Adrenal gland (tissue), 9 donors: ENCODE measurements at regions not wholly inside any gene's neighbourhood (a gene's known extent, or its start where the extent isn't known, plus 50 kb on each side); places are given as distances from the start of the nearest gene placed in this dataset.

Experiments used
- DNase-seq, 7 donors: peaks; one replicate each; pipeline ENCODE4 v3.0.0-alpha.2; 2019 to 2020
- H3K27ac ChIP-seq, 5 donors: fragments of 200-600 bp; sonication (generic) in 4 of 5; 1 replicate in 3 of 5; 2 replicates in 2 of 5; pipeline versions ENCODE4 v1.5.1 to v1.8.0; 2016 to 2020; ENCODE audit warnings: mild to moderate bottlenecking in 1 of 5
- H3K27me3 ChIP-seq: fragments of 200-600 bp; 2 replicates; pipeline ENCODE4 v1.8.0; 2021
- H3K36me3 ChIP-seq, 2 donors: fragments of 200-600 bp; replicated peaks in 1 of 2; 1 replicate in 1 of 2; 2 replicates in 1 of 2; pipeline versions ENCODE4 v1.5.1 to v1.8.0; 2018 to 2022
- H3K4me1 ChIP-seq, 2 donors: fragments of 200-600 bp; replicated peaks in 1 of 2; 1 replicate in 1 of 2; 2 replicates in 1 of 2; pipeline versions ENCODE4 v1.5.1 to v1.8.0; 2018 to 2021
- H3K4me3 ChIP-seq, 4 donors: fragments of 200-600 bp; sonication (generic) in 3 of 4; one replicate each; pipeline ENCODE4 v1.5.1; 2016 to 2018
- H3K9me3 ChIP-seq, 3 donors: fragments of 200-600 bp; sonication (generic) in 1 of 3; replicated peaks in 1 of 3; 1 replicate in 2 of 3; 2 replicates in 1 of 3; pipeline versions ENCODE4 v1.5.1 to v1.8.0; 2016 to 2021
- POLR2A ChIP-seq, 2 donors: fragments of 450-650 bp; IDR thresholded peaks; one replicate each; pipeline ENCODE4 v1.6.1; 2017; ENCODE audit warnings: antibody characterized with exemption in 2 of 2, mild to moderate bottlenecking in 2 of 2, moderate library complexity in 1 of 2
- WGBS, 4 donors: extraction: QIAGEN DNeasy Blood & Tissue Kit in 2 of 4; methylation state at CpG; one replicate each; pipeline versions ENCODE4 v1.1.5 to v1.1.7; 2013 to 2017; 5-methylcytosine and 5-hydroxymethylcytosine counted together
- intact Hi-C, 2 donors: fragments of 100-400 bp; cut with DNase I; formaldehyde crosslinking; loops; one replicate each; pipeline versions ENCODE4 v1.14.1 to v1.15.0; 2022 to 2023
- TF ChIP-seq, protein P1 (sequence below), 6 experiments: fragments of 450-650 bp in 4 of 6; fragments of 200-600 bp in 2 of 6; sonication (generic) in 1 of 6; IDR thresholded peaks; 1 replicate in 5 of 6; 2 replicates in 1 of 6; pipeline versions ENCODE4 v1.5.1 to v1.8.0; 2016 to 2021; ENCODE audit warnings: antibody characterized with exemption in 6 of 6, mild to moderate bottlenecking in 2 of 6, moderate library complexity in 1 of 6
- donor health status: healthy with polysubstance abuse.
- donor health status: Bipolar disorder and iron deficiency.
- donor health status: DM: yes; HTN: yes; CAD: no.
- donor health status: DM: no; HTN: no; CAD: no.
- donor health status: DM: no; HTN: no; CAD: no.

GRCh38 chr18:61164321-61164720 lies 168.9 kb upstream of the CDH20 start:
- intact Hi-C loops, result no loop called here
- H3K9me3 ChIP-seq, result no peaks in the 10 kb centered on the region
- WGBS, 4 donors, result 45 to 87% (median 52%) methylated on average over 1 of the region's 1 CpG
- DNase-seq, result no peak
- H3K27me3 ChIP-seq, result no peaks in the 10 kb centered on the region
- TF ChIP-seq, protein P1, sequence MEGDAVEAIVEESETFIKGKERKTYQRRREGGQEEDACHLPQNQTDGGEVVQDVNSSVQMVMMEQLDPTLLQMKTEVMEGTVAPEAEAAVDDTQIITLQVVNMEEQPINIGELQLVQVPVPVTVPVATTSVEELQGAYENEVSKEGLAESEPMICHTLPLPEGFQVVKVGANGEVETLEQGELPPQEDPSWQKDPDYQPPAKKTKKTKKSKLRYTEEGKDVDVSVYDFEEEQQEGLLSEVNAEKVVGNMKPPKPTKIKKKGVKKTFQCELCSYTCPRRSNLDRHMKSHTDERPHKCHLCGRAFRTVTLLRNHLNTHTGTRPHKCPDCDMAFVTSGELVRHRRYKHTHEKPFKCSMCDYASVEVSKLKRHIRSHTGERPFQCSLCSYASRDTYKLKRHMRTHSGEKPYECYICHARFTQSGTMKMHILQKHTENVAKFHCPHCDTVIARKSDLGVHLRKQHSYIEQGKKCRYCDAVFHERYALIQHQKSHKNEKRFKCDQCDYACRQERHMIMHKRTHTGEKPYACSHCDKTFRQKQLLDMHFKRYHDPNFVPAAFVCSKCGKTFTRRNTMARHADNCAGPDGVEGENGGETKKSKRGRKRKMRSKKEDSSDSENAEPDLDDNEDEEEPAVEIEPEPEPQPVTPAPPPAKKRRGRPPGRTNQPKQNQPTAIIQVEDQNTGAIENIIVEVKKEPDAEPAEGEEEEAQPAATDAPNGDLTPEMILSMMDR (IDR thresholded peaks at IDR 0.05), result no peak
- TF ChIP-seq POLR2A (IDR thresholded peaks at IDR 0.05), result no peak
- H3K36me3 ChIP-seq, result no peaks in the 10 kb centered on the region
- no peaks in the 10 kb centered on the region for H3K4me1 ChIP-seq
- no peak overlapping the region for H3K4me3 ChIP-seq
- H3K27ac ChIP-seq, result no peak overlapping the region

DNA sequence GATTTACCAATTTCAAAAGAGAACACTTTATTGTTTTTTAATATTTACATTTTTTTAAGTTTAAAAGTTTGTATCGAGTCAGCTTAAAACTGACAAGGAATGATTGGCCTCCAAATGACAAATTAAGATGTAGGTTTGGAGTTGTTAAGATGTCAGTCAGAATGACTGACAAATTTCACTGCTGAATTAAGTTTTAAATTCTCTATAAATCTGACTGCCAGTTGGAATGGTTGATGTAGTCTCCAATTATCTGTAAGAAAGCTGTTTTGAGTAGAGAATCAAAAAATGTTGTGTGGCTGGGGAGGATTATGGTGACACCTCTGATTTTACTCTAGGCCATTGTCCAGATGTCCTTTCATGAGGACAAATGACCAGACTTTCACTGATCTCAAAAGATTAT lies 165.3 kb upstream of the CDH20 start:
- Histone ChIP-seq H3K9me3 (no peaks in the 10 kb centered on the region), H3K27ac (no peak overlapping the region), H3K4me1 (no peaks in the 10 kb centered on the region), H3K27me3 (no peaks in the 10 kb centered on the region), H3K36me3 (no peaks in the 10 kb centered on the region), H3K4me3 (no peak overlapping the region)
- DNase-seq, result no peak
- intact Hi-C loops, result no loop called here
- no peak for TF ChIP-seq POLR2A (IDR thresholded peaks at IDR 0.05)
- TF ChIP-seq, protein P1 (IDR thresholded peaks at IDR 0.05), result no peak
- 65 to 84% (median 74%) methylated on average over 1 of the region's 1 CpG for WGBS, 4 donors

- Histone ChIP-seq H3K9me3 (no peaks in the 10 kb centered on the region), H3K27me3 (no peaks in the 10 kb centered on the region), H3K36me3 (no peaks in the 10 kb centered on the region), H3K4me1 (no peaks in the 10 kb centered on the region), H3K4me3 (no peak overlapping the region), H3K27ac (no peak overlapping the region)
- intact Hi-C loops, result no loop called here
- WGBS, 4 donors, result 66 to 79% (median 72%) methylated on average over 4 of the region's 4 CpGs
- TF ChIP-seq, protein P1 (IDR thresholded peaks at IDR 0.05), result no peak
- TF ChIP-seq POLR2A (IDR thresholded peaks at IDR 0.05), result no peak
- no peak for DNase-seq
Measured at GRCh38 chr18:61169386-61169785, 163.8 kb upstream of the CDH20 start.

DNA sequence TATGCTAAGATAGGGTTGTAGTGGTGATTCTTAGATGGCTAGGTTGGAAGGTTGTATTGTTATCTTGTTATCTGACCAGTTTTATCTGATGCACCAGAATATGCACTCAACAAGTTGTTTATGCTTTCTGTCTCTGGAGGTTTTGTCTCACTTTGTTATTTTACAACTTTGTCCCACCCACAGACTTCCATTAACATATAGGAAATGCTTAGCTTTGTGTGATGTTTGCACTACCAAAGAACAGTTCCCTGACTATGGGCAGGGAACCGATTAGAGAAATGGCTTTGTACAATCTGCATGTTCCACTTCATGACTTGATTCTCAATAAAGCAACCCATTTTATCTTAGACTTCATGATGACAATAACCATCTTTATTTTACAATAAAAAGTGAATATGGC lies 160.6 kb upstream of the CDH20 start:
- DNase-seq, result no peak
- no peaks in the 10 kb centered on the region for H3K27me3 ChIP-seq
- no peaks in the 10 kb centered on the region for H3K4me1 ChIP-seq
- no peaks in the 10 kb centered on the region for H3K36me3 ChIP-seq
- H3K4me3 ChIP-seq, result no peak overlapping the region
- intact Hi-C loops, result no loop called here
- H3K27ac ChIP-seq, result no peak overlapping the region
- 71 to 91% (median 76%) methylated on average over 1 of the region's 1 CpG for WGBS, 4 donors
- TF ChIP-seq POLR2A (IDR thresholded peaks at IDR 0.05), result no peak
- TF ChIP-seq, protein P1 (IDR thresholded peaks at IDR 0.05), result no peak
- no peaks in the 10 kb centered on the region for H3K9me3 ChIP-seq
